CD14-positive monocyte (primary cell): ENCODE measurements at regions not wholly inside any gene's neighbourhood (a gene's known extent, or its start where the extent isn't known, plus 50 kb on each side); places are given as distances from the start of the nearest gene placed in this dataset.

Experiments
- DNase-seq, 3 donors: peaks; one replicate each; pipeline ENCODE4 v3.0.0-alpha.2; 2011 to 2022
- H2AFZ ChIP-seq: 2 replicates; pipeline ENCODE4 v1.6.0; 2012; ENCODE audit warnings: mild to moderate bottlenecking, low read depth, low read length, inconsistent platforms; ENCODE audit not compliant: insufficient read depth, poor library complexity, severe bottlenecking
- H3K27ac ChIP-seq, 2 donors: 1 replicate in 1 of 2; 2 replicates in 1 of 2; pipeline ENCODE4 v1.5.1; 2012 to 2013; ENCODE audit warnings: low read length in 2 of 2, control low read depth in 1 of 2, inconsistent platforms in 1 of 2, low read depth in 1 of 2, mild to moderate bottlenecking in 1 of 2
- H3K27me3 ChIP-seq, 2 donors: one replicate each; pipeline versions ENCODE4 v1.6.0 to v1.6.1; 2011 to 2013; ENCODE audit warnings: low read length in 2 of 2; ENCODE audit not compliant: control insufficient read depth in 2 of 2, insufficient read depth in 2 of 2
- H3K36me3 ChIP-seq, 2 donors: replicated peaks in 1 of 2; 1 replicate in 1 of 2; 2 replicates in 1 of 2; pipeline versions ENCODE4 v1.5.1 to v1.6.1; 2012 to 2013; ENCODE audit warnings: low read length in 2 of 2, control low read depth in 1 of 2, inconsistent platforms in 1 of 2, mild to moderate bottlenecking in 1 of 2; ENCODE audit not compliant: insufficient read depth in 2 of 2, control insufficient read depth in 1 of 2
- H3K4me1 ChIP-seq, 2 donors: 1 replicate in 1 of 2; 2 replicates in 1 of 2; pipeline versions ENCODE4 v1.5.1 to v1.6.1; 2012 to 2013; ENCODE audit warnings: low read length in 2 of 2, control low read depth in 1 of 2, inconsistent platforms in 1 of 2, mild to moderate bottlenecking in 1 of 2, moderate library complexity in 1 of 2; ENCODE audit not compliant: insufficient read depth in 2 of 2, control insufficient read depth in 1 of 2
- H3K4me2 ChIP-seq: replicated peaks from 2 replicates; pipeline ENCODE3; 2012; ENCODE audit warnings: low read length, moderate library complexity, mild to moderate bottlenecking; ENCODE audit not compliant: poor library complexity, severe bottlenecking; ENCODE audit errors: extremely low read depth
- H3K4me3 ChIP-seq, 3 experiments: fragments of 200-600 bp in 1 of 3; sonication (generic) in 1 of 3; replicated peaks in 1 of 3; 1 replicate in 2 of 3; 2 replicates in 1 of 3; pipeline ENCODE4 v1.5.1; 2011 to 2013; ENCODE audit warnings: low read length in 3 of 3, mild to moderate bottlenecking in 3 of 3, control low read depth in 2 of 3, low read depth in 2 of 3, inconsistent platforms in 1 of 3, moderate library complexity in 1 of 3
- H3K79me2 ChIP-seq: 2 replicates; pipeline ENCODE4 v1.6.0; 2012; ENCODE audit warnings: mild to moderate bottlenecking, control low read depth, inconsistent platforms, low read length, moderate library complexity; ENCODE audit not compliant: insufficient read depth
- H3K9ac ChIP-seq: 2 replicates; pipeline ENCODE4 v1.6.0; 2017; ENCODE audit warnings: low read length, mild to moderate bottlenecking; ENCODE audit not compliant: insufficient read depth, poor library complexity, severe bottlenecking
- H3K9me3 ChIP-seq, 2 donors: replicated peaks in 1 of 2; 1 replicate in 1 of 2; 2 replicates in 1 of 2; pipeline versions ENCODE4 v1.5.1 to v1.6.1; 2012 to 2013; ENCODE audit warnings: low read length in 2 of 2, control low read depth in 1 of 2; ENCODE audit not compliant: control insufficient read depth in 1 of 2, insufficient read depth in 1 of 2
- H4K20me1 ChIP-seq: 2 replicates; pipeline ENCODE4 v1.6.0; 2012; ENCODE audit warnings: mild to moderate bottlenecking, low read length, control low read depth, moderate library complexity; ENCODE audit not compliant: insufficient read depth
- H3K27ac Mint-ChIP-seq, 7 donors: one replicate each; pipeline ENCODE4 v1.8.0; 2020; ENCODE audit warnings: mild to moderate bottlenecking in 7 of 7, mixed read lengths in 7 of 7, moderate library complexity in 6 of 7, inconsistent platforms in 2 of 7
- H3K27me3 Mint-ChIP-seq, 3 donors: one replicate each; pipeline ENCODE4 v1.8.0; 2021 to 2022; ENCODE audit warnings: low read depth in 3 of 3, mild to moderate bottlenecking in 3 of 3, mixed read lengths in 3 of 3, moderate library complexity in 3 of 3, inconsistent platforms in 1 of 3
- H3K36me3 Mint-ChIP-seq, 2 donors: one replicate each; pipeline ENCODE4 v1.8.0; 2020; ENCODE audit warnings: mixed read lengths in 2 of 2, inconsistent platforms in 1 of 2, mild to moderate bottlenecking in 1 of 2
- H3K4me1 Mint-ChIP-seq: one replicate; pipeline ENCODE4 v1.8.0; 2020; ENCODE audit warnings: mild to moderate bottlenecking, mixed read lengths
- H3K4me3 Mint-ChIP-seq, 2 donors: one replicate each; pipeline ENCODE4 v1.8.0; 2020; ENCODE audit warnings: mild to moderate bottlenecking in 2 of 2, mixed read lengths in 2 of 2, moderate library complexity in 1 of 2
- H3K9me3 Mint-ChIP-seq, 7 donors: one replicate each; pipeline ENCODE4 v1.8.0; 2020 to 2022; ENCODE audit warnings: mixed read lengths in 7 of 7, mild to moderate bottlenecking in 6 of 7, moderate library complexity in 6 of 7, inconsistent platforms in 2 of 7
- CTCF ChIP-seq: fragments of 200-600 bp; IDR thresholded peaks from one replicate; pipeline ENCODE4 v1.8.0; 2022; ENCODE audit warnings: antibody characterized with exemption, mild to moderate bottlenecking
- WGBS: methylation state at CpG from one replicate; pipeline ENCODE4 v1.1.5; 2013; ENCODE audit warnings: missing lambda C conversion rate; ENCODE audit not compliant: insufficient coverage; 5-methylcytosine and 5-hydroxymethylcytosine counted together
- intact Hi-C, 2 donors: fragments of 100-400 bp; cut with micrococcal nuclease; formaldehyde crosslinking; loops; one replicate each; pipeline versions ENCODE4 v1.15.0 to v1.15.1; 2023

- WGBS, result no CpG with 5 or more reads among the region's 4 CpGs
- no peak overlapping the region for H3K4me3 Mint-ChIP-seq
- H3K4me1 Mint-ChIP-seq, result no peaks in the 10 kb centered on the region
- no peak for DNase-seq
- H3K27me3 ChIP-seq, result no peaks in the 10 kb centered on the region
- no peaks in the 10 kb centered on the region for H3K79me2 ChIP-seq
- no peak overlapping the region for H3K4me3 ChIP-seq
- no peak overlapping the region for H3K27ac ChIP-seq
- H3K27ac Mint-ChIP-seq, result no peak overlapping the region
- no peaks in the 10 kb centered on the region for H3K9me3 ChIP-seq
- no peaks in the 10 kb centered on the region for H3K36me3 Mint-ChIP-seq
- no peak overlapping the region for H2AFZ ChIP-seq
- no peak for TF ChIP-seq CTCF
- no peaks in the 10 kb centered on the region for H3K27me3 Mint-ChIP-seq
- no peak overlapping the region for H3K4me2 ChIP-seq
- H4K20me1 ChIP-seq, result no peaks in the 10 kb centered on the region
- H3K36me3 ChIP-seq, result no peaks in the 10 kb centered on the region
- H3K9me3 Mint-ChIP-seq, result peaks cover 0 to 4% (median 1%) of the 10 kb centered on the region in 7 donors
- no peaks in the 10 kb centered on the region for H3K4me1 ChIP-seq
- no peak overlapping the region for H3K9ac ChIP-seq
- intact Hi-C loops, result no loop called here
Observed at GRCh38 chrX:4579480-4579879, 866.0 kb upstream of the PRKX start.

- H3K4me1 ChIP-seq, result no peaks in the 10 kb centered on the region
- DNase-seq, result no peak
- H3K27me3 ChIP-seq, result no peaks in the 10 kb centered on the region
- no peaks in the 10 kb centered on the region for H4K20me1 ChIP-seq
- no peaks in the 10 kb centered on the region for H3K27me3 Mint-ChIP-seq
- no peaks in the 10 kb centered on the region for H3K79me2 ChIP-seq
- H3K9ac ChIP-seq, result no peak overlapping the region
- H3K4me3 ChIP-seq, result no peak overlapping the region
- H3K4me3 Mint-ChIP-seq, result no peak overlapping the region
- H3K9me3 ChIP-seq, result peaks cover 0 to 4% of the 10 kb centered on the region in 2 donors
- no peak overlapping the region for H3K27ac ChIP-seq
- no peak for TF ChIP-seq CTCF
- intact Hi-C loops, result no loop called here
- H3K36me3 Mint-ChIP-seq, result no peaks in the 10 kb centered on the region
- no peaks in the 10 kb centered on the region for H3K4me1 Mint-ChIP-seq
- H3K36me3 ChIP-seq, result no peaks in the 10 kb centered on the region
- no peak overlapping the region for H3K4me2 ChIP-seq
- H3K9me3 Mint-ChIP-seq, result peaks cover 0 to 5% (median 4%) of the 10 kb centered on the region in 7 donors
- no peak overlapping the region for H2AFZ ChIP-seq
- no peak overlapping the region for H3K27ac Mint-ChIP-seq
Observed at GRCh38 chrX:4572691-4573090, 859.2 kb upstream of the PRKX start.
